HCT116 (cell line): ENCODE measurements at regions not wholly inside any gene's neighbourhood (a gene's known extent, or its start where the extent isn't known, plus 50 kb on each side); places are given as distances from the start of the nearest gene placed in this dataset.

ENCODE experiments used
- ATF3 ChIP-seq: IDR thresholded peaks from 2 replicates; pipeline ENCODE4 v1.6.1; 2012
- EZH2phosphoT487 ChIP-seq: fragments of 200-600 bp; IDR thresholded peaks from 2 replicates; pipeline ENCODE4 v1.6.1; 2018; ENCODE audit warnings: antibody characterized with exemption, borderline replicate concordance
- JUND ChIP-seq: IDR thresholded peaks from 2 replicates; pipeline ENCODE4 v1.6.1; 2012
- POLR2A ChIP-seq: IDR thresholded peaks from 2 replicates; pipeline ENCODE4 v1.7.0; 2011; ENCODE audit warnings: borderline replicate concordance; ENCODE audit not compliant: insufficient read depth, insufficient read length; ENCODE audit errors: extremely low read depth
- POLR2AphosphoS5 ChIP-seq: IDR thresholded peaks from 2 replicates; pipeline ENCODE4 v1.6.1; 2011; ENCODE audit warnings: mild to moderate bottlenecking, low read depth, low read length, moderate library complexity
- RAD21 ChIP-seq: IDR thresholded peaks from 2 replicates; pipeline ENCODE4 v1.6.1; 2012; ENCODE audit warnings: low read depth, mild to moderate bottlenecking
- SP1 ChIP-seq: IDR thresholded peaks from 2 replicates; pipeline ENCODE4 v1.6.1; 2012; ENCODE audit warnings: low read depth
- YY1 ChIP-seq: IDR thresholded peaks from 2 replicates; pipeline ENCODE4 v1.6.1; 2011; ENCODE audit warnings: low read length, low read depth, moderate library complexity, mild to moderate bottlenecking; ENCODE audit not compliant: insufficient replicate concordance; ENCODE audit errors: extremely low read depth
- ZBTB33 ChIP-seq: IDR thresholded peaks from 2 replicates; pipeline ENCODE4 v1.6.1; 2011; ENCODE audit warnings: mild to moderate bottlenecking, low read length, moderate library complexity; ENCODE audit not compliant: insufficient replicate concordance; ENCODE audit errors: extremely low read depth
- ZFX ChIP-seq: fragments of 450-650 bp; IDR thresholded peaks from 2 replicates; pipeline ENCODE4 v1.6.1; 2017
- TF ChIP-seq, protein P1 (sequence below), 3 experiments: fragments of 200-600 bp in 1 of 3; sonication (generic) in 1 of 3; IDR thresholded peaks in 2 of 3; conservative IDR thresholded peaks in 1 of 3; 2 replicates each; pipeline ENCODE4 v1.5.1; 2012 to 2017; ENCODE audit warnings: low read depth in 2 of 3, low read length in 2 of 3, antibody characterized with exemption in 1 of 3, borderline replicate concordance in 1 of 3, control low read depth in 1 of 3, mild to moderate bottlenecking in 1 of 3, mixed read lengths in 1 of 3, mixed run types in 1 of 3, moderate library complexity in 1 of 3; ENCODE audit not compliant: insufficient read depth in 1 of 3
- TF ChIP-seq, protein P2 (sequence below): IDR thresholded peaks from 2 replicates; pipeline ENCODE4 v1.6.1; 2012
- TF ChIP-seq, protein P3 (sequence below): IDR thresholded peaks from 2 replicates; pipeline ENCODE4 v1.6.1; 2012; ENCODE audit warnings: low read depth

- TF ChIP-seq SP1 (no peak), ATF3 (no peak), YY1 (no peak), ZBTB33 (no peak), POLR2A (no peak), POLR2AphosphoS5 (no peak), EZH2phosphoT487 (no peak), JUND (no peak), RAD21 (no peak), ZFX (no peak)
- TF ChIP-seq, protein P1, sequence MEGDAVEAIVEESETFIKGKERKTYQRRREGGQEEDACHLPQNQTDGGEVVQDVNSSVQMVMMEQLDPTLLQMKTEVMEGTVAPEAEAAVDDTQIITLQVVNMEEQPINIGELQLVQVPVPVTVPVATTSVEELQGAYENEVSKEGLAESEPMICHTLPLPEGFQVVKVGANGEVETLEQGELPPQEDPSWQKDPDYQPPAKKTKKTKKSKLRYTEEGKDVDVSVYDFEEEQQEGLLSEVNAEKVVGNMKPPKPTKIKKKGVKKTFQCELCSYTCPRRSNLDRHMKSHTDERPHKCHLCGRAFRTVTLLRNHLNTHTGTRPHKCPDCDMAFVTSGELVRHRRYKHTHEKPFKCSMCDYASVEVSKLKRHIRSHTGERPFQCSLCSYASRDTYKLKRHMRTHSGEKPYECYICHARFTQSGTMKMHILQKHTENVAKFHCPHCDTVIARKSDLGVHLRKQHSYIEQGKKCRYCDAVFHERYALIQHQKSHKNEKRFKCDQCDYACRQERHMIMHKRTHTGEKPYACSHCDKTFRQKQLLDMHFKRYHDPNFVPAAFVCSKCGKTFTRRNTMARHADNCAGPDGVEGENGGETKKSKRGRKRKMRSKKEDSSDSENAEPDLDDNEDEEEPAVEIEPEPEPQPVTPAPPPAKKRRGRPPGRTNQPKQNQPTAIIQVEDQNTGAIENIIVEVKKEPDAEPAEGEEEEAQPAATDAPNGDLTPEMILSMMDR (IDR thresholded peaks at IDR 0.05 in 2 of 3, conservative IDR thresholded peaks at IDR 0.05 in 1 of 3; ENCODE audit: borderline replicate concordance in 1 of 3, insufficient read depth in 1 of 3, low read depth in 2 of 3, low read length in 2 of 3) = no peak
- TF ChIP-seq, protein P2, sequence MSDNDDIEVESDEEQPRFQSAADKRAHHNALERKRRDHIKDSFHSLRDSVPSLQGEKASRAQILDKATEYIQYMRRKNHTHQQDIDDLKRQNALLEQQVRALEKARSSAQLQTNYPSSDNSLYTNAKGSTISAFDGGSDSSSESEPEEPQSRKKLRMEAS = no peak
- TF ChIP-seq, protein P3, sequence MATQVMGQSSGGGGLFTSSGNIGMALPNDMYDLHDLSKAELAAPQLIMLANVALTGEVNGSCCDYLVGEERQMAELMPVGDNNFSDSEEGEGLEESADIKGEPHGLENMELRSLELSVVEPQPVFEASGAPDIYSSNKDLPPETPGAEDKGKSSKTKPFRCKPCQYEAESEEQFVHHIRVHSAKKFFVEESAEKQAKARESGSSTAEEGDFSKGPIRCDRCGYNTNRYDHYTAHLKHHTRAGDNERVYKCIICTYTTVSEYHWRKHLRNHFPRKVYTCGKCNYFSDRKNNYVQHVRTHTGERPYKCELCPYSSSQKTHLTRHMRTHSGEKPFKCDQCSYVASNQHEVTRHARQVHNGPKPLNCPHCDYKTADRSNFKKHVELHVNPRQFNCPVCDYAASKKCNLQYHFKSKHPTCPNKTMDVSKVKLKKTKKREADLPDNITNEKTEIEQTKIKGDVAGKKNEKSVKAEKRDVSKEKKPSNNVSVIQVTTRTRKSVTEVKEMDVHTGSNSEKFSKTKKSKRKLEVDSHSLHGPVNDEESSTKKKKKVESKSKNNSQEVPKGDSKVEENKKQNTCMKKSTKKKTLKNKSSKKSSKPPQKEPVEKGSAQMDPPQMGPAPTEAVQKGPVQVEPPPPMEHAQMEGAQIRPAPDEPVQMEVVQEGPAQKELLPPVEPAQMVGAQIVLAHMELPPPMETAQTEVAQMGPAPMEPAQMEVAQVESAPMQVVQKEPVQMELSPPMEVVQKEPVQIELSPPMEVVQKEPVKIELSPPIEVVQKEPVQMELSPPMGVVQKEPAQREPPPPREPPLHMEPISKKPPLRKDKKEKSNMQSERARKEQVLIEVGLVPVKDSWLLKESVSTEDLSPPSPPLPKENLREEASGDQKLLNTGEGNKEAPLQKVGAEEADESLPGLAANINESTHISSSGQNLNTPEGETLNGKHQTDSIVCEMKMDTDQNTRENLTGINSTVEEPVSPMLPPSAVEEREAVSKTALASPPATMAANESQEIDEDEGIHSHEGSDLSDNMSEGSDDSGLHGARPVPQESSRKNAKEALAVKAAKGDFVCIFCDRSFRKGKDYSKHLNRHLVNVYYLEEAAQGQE = no peak
Measured at GRCh38 chr10:58994226-58995057, 182.0 kb upstream of the PHYHIPL start.
